Endothelial cell of umbilical vein (primary cell): ENCODE measurements at regions not wholly inside any gene's neighbourhood (a gene's known extent, or its start where the extent isn't known, plus 50 kb on each side); places are given as distances from the start of the nearest gene placed in this dataset.

Source experiments
- BruUV-seq: library from RNA; stranded (reverse); fragments of 400-500 nt; replicated peaks from 2 replicates; lab custom pipeline; 2021; lab: Mats Ljungman, UMichigan
- CTCF ChIA-PET: fragments of 300-600, 350-600 bp; sonication (Branson Sonifier 250); formaldehyde crosslinking; loops from one replicate; lab custom pipeline; 2021; ENCODE audit warnings: antibody characterized with exemption, inconsistent platforms; lab: Charles Lee
- POLR2A ChIA-PET: fragments of 300-600, 350-600 bp; sonication (Branson Sonifier 250); formaldehyde crosslinking; loops from one replicate; lab custom pipeline; 2021; ENCODE audit warnings: antibody characterized with exemption, inconsistent platforms; lab: Charles Lee
- DNase-seq: peaks from one replicate; pipeline ENCODE4 v3.0.0-alpha.2; 2011; ENCODE audit warnings: low read depth, low spot score
- FAIRE-seq: peaks from 2 replicates; lab custom pipeline; 2011; peaks lifted over from hg19 to GRCh38; lab: Jason Lieb, UNC
- H2AFZ ChIP-seq: 2 replicates; pipeline ENCODE4 v1.6.0; 2012; ENCODE audit warnings: low read depth, low read length, control low read depth, inconsistent platforms
- H3K27ac ChIP-seq: 2 replicates; pipeline ENCODE4 v1.5.1; 2011; ENCODE audit warnings: low read depth, mild to moderate bottlenecking, control low read depth, low read length, moderate library complexity; ENCODE audit not compliant: insufficient read depth
- H3K27me3 ChIP-seq, 2 experiments: 2 replicates each; pipeline versions ENCODE4 v1.6.0 to v1.6.1; 2011; ENCODE audit warnings: low read length in 2 of 2, mixed read lengths in 1 of 2; ENCODE audit not compliant: control insufficient read depth in 2 of 2, insufficient read depth in 2 of 2
- H3K36me3 ChIP-seq, 2 experiments: 2 replicates in 1 of 2; 3 replicates in 1 of 2; pipeline ENCODE4 v1.5.1; 2011; ENCODE audit warnings: low read length in 2 of 2, mild to moderate bottlenecking in 1 of 2, moderate library complexity in 1 of 2; ENCODE audit not compliant: control insufficient read depth in 2 of 2, insufficient read depth in 2 of 2; ENCODE audit errors: extremely low read depth in 1 of 2
- H3K4me1 ChIP-seq: 3 replicates; pipeline ENCODE4 v1.5.1; 2011; ENCODE audit warnings: mild to moderate bottlenecking, low read length; ENCODE audit not compliant: control insufficient read depth, insufficient read depth; ENCODE audit errors: extremely low read depth
- H3K4me2 ChIP-seq: 2 replicates; pipeline ENCODE4 v1.6.1; 2011; ENCODE audit warnings: low read length, control low read depth, mixed read lengths; ENCODE audit not compliant: insufficient read depth
- H3K4me3 ChIP-seq, 3 experiments: fragments of 200-600 bp in 1 of 3; sonication (generic), shearing (Covaris generic) in 1 of 3; replicated peaks in 1 of 3; 2 replicates each; pipeline ENCODE4 v1.5.1; 2011 to 2016; ENCODE audit warnings: control low read depth in 3 of 3, low read length in 3 of 3, mild to moderate bottlenecking in 2 of 3, inconsistent platforms in 1 of 3, low read depth in 1 of 3, moderate library complexity in 1 of 3; ENCODE audit not compliant: insufficient read depth in 1 of 3
- H3K79me2 ChIP-seq: 2 replicates; pipeline ENCODE4 v1.6.0; 2012; ENCODE audit warnings: low read length, inconsistent platforms; ENCODE audit not compliant: control insufficient read depth, insufficient read depth
- H3K9ac ChIP-seq: replicated peaks from 2 replicates; pipeline ENCODE3; 2011; ENCODE audit warnings: low read length, control low read depth; ENCODE audit not compliant: insufficient read depth; ENCODE audit errors: extremely low read depth
- H3K9me1 ChIP-seq: replicated peaks from 3 replicates; pipeline ENCODE4 v1.6.0; 2011; ENCODE audit warnings: mild to moderate bottlenecking, low read length; ENCODE audit not compliant: control insufficient read depth, insufficient read depth; ENCODE audit errors: extremely low read depth
- H3K9me3 ChIP-seq: replicated peaks from 2 replicates; pipeline ENCODE4 v1.5.1; 2012; ENCODE audit warnings: low read length, inconsistent platforms; ENCODE audit not compliant: control insufficient read depth, insufficient read depth
- H4K20me1 ChIP-seq: replicated peaks from 2 replicates; pipeline ENCODE3; 2011; ENCODE audit warnings: mild to moderate bottlenecking, low read length; ENCODE audit not compliant: control insufficient read depth, insufficient read depth; ENCODE audit errors: extremely low read depth
- CTCF ChIP-seq, 2 donors: IDR thresholded peaks; 1 replicate in 1 of 2; 2 replicates in 1 of 2; pipeline ENCODE4 v1.5.1; 2011; ENCODE audit warnings: low read length in 2 of 2, mild to moderate bottlenecking in 2 of 2, moderate library complexity in 2 of 2, control low read depth in 1 of 2, inconsistent platforms in 1 of 2, low read depth in 1 of 2; ENCODE audit not compliant: insufficient read depth in 1 of 2; ENCODE audit errors: extremely low read depth in 1 of 2
- EZH2 ChIP-seq: IDR thresholded peaks from 2 replicates; pipeline ENCODE4 v1.6.1; 2012; ENCODE audit warnings: borderline replicate concordance, low read depth, mild to moderate bottlenecking, moderate library complexity, low read length, inconsistent platforms; ENCODE audit not compliant: severe bottlenecking
- FOS ChIP-seq: IDR thresholded peaks from 2 replicates; pipeline ENCODE4 v1.6.1; 2011; ENCODE audit warnings: mild to moderate bottlenecking, low read length, moderate library complexity, borderline replicate concordance; ENCODE audit not compliant: insufficient read depth
- GATA2 ChIP-seq: IDR thresholded peaks from 2 replicates; pipeline ENCODE4 v1.7.0; 2011; ENCODE audit warnings: low read depth, mild to moderate bottlenecking, moderate library complexity, mixed read lengths, low read length; ENCODE audit not compliant: insufficient read length, insufficient read depth
- JUN ChIP-seq: IDR thresholded peaks from 2 replicates; pipeline ENCODE4 v1.6.1; 2011; ENCODE audit warnings: borderline replicate concordance, low read depth; ENCODE audit not compliant: insufficient read length, insufficient read depth
- MAX ChIP-seq: IDR thresholded peaks from 2 replicates; pipeline ENCODE4 v1.6.1; 2011; ENCODE audit not compliant: insufficient read depth, insufficient read length
- MYC ChIP-seq: IDR thresholded peaks from one replicate; pipeline ENCODE4 v1.6.1; 2011; ENCODE audit warnings: mild to moderate bottlenecking, low read depth, low read length
- POLR2A ChIP-seq: IDR thresholded peaks from 2 replicates; pipeline ENCODE4 v1.6.1; 2012; ENCODE audit warnings: low read depth, mild to moderate bottlenecking, control low read depth, low read length
- POLR2AphosphoS5 ChIP-seq: IDR thresholded peaks from 2 replicates; pipeline ENCODE4 v1.6.1; 2012; ENCODE audit warnings: low read depth, mild to moderate bottlenecking, control low read depth, low read length, moderate library complexity; ENCODE audit not compliant: insufficient read depth
- dilution Hi-C: fragments of 300-500 bp; cut with MboI; formaldehyde crosslinking; loops from one replicate; pipeline ENCODE4 v1.15.0; 2019; ENCODE audit warnings: low sequenced_read_pairs; ENCODE audit not compliant: extremely low pct_ligation_motif_present
- intact Hi-C: fragments of 100-400 bp; cut with micrococcal nuclease; formaldehyde crosslinking; loops from one replicate; pipeline ENCODE4 v1.10.0; 2022

GRCh38 chr17:77479372-77480198 is 338.8 kb downstream of the SEC14L1 start:
- H3K27me3 ChIP-seq, result no peaks in the 10 kb centered on the region
- peaks cover 0 to 12% of the 10 kb centered on the region in 2 experiments for H3K36me3 ChIP-seq
- no peak overlapping the region for H3K27ac ChIP-seq
- no peak overlapping the region for H2AFZ ChIP-seq
- FAIRE-seq (no peak), DNase-seq (no peak)
- no peak overlapping the region for H3K4me2 ChIP-seq
- intact Hi-C loops (no loop called here), dilution Hi-C loops (no loop called here)
- BruUV-seq, result no TSS peak
- no peak overlapping the region for H3K9ac ChIP-seq
- POLR2A ChIA-PET, result no interaction called here
- no peaks in the 10 kb centered on the region for H3K9me1 ChIP-seq
- no peaks in the 10 kb centered on the region for H3K4me1 ChIP-seq
- CTCF ChIA-PET, result no interaction called here
- no peaks in the 10 kb centered on the region for H4K20me1 ChIP-seq
- H3K4me3 ChIP-seq, result no peak overlapping the region
- peaks cover 9% of the 10 kb centered on the region for H3K79me2 ChIP-seq
- TF ChIP-seq GATA2 (no peak), POLR2A (no peak), FOS (no peak), MYC (no peak)
- H3K9me3 ChIP-seq, result no peaks in the 10 kb centered on the region

GRCh38 chr17:77480199-77480508 is 339.4 kb downstream of the SEC14L1 start:
- DNase-seq (no peak), FAIRE-seq (no peak)
- POLR2A ChIA-PET, result no interaction called here
- no TSS peak for BruUV-seq
- Histone ChIP-seq H3K27ac (no peak overlapping the region), H3K79me2 (peaks cover 9% of the 10 kb centered on the region), H3K9me1 (no peaks in the 10 kb centered on the region), H3K9me3 (no peaks in the 10 kb centered on the region), H3K27me3 (no peaks in the 10 kb centered on the region), H3K4me2 (no peak overlapping the region), H2AFZ (no peak overlapping the region), H4K20me1 (no peaks in the 10 kb centered on the region), H3K9ac (no peak overlapping the region), H3K4me3 (no peak overlapping the region), H3K4me1 (no peaks in the 10 kb centered on the region), H3K36me3 (peaks cover 0 to 12% of the 10 kb centered on the region in 2 experiments)
- dilution Hi-C loops (no loop called here), intact Hi-C loops (no loop called here)
- TF ChIP-seq JUN, result no peak
- TF ChIP-seq EZH2, result no peak
- TF ChIP-seq MYC, result no peak
- no peak for TF ChIP-seq MAX
- TF ChIP-seq POLR2AphosphoS5, result no peak
- TF ChIP-seq GATA2, result no peak
- TF ChIP-seq POLR2A, result no peak
- no peak for TF ChIP-seq CTCF (IDR thresholded peaks at IDR 0.05; ENCODE audit: extremely low read depth in 1 of 2, insufficient read depth in 1 of 2, low read depth in 1 of 2, low read length in 2 of 2)
- TF ChIP-seq FOS, result no peak
- CTCF ChIA-PET, result no interaction called here
